ENCODE measurements at regions not wholly inside any gene's neighbourhood (a gene's known extent, or its start where the extent isn't known, plus 50 kb on each side); places are given as distances from the start of the nearest gene placed in this dataset.

DNA sequence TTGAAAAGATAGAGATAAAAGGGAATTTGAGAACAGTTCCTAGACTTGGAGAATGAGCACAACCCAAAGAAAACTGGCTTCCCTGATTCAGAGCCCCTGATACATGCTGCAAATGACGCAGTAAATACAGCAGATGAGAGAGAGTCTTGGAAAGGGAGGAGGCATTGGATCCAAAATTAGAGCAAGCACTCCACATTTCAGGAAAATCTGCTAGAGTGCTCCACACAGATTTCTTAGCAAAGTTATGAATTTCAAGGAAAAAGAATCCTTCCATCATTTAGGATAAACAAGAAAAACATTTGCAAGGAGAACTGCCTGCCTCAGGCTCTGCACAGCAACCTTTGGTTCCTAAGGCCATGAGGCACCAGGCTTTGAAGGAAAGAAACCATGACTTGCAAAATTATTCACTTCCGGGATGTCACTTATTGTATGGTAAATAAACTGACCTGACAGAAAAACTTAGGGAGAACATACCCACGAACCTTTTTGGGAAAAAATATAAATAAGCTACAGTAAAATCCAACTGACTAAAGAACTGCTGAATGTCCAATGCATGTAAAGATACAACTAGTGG lies 89.8 kb upstream of the RTL6 start:
- TF ChIP-seq ZSCAN18 (CRISPR knock-in tag; IDR thresholded peaks at IDR 0.05) (no peak), CTCF (IDR thresholded peaks at IDR 0.05) (no peak), OVOL2 (CRISPR knock-in tag; IDR thresholded peaks at IDR 0.05; ENCODE audit: borderline replicate concordance) (no peak), ATF1 (CRISPR knock-in tag; IDR thresholded peaks at IDR 0.05) (no peak), ARID4B (CRISPR knock-in tag; IDR thresholded peaks at IDR 0.05; ENCODE audit: borderline replicate concordance) (no peak), TEAD1 (CRISPR knock-in tag; IDR thresholded peaks at IDR 0.05) (no peak), PREB (CRISPR knock-in tag; IDR thresholded peaks at IDR 0.05; ENCODE audit: borderline replicate concordance) (no peak), ELF4 (CRISPR knock-in tag; IDR thresholded peaks at IDR 0.05; ENCODE audit: low read depth) (no peak), ESRRA (CRISPR knock-in tag; IDR thresholded peaks at IDR 0.05; ENCODE audit: borderline replicate concordance) (no peak), SMAD3 (CRISPR knock-in tag; IDR thresholded peaks at IDR 0.05; ENCODE audit: borderline replicate concordance) (no peak), TP53 (CRISPR knock-in tag; IDR thresholded peaks at IDR 0.05) (no peak)
- TF ChIP-seq, protein P1, sequence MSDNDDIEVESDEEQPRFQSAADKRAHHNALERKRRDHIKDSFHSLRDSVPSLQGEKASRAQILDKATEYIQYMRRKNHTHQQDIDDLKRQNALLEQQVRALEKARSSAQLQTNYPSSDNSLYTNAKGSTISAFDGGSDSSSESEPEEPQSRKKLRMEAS (CRISPR knock-in tag; IDR thresholded peaks at IDR 0.05): no peak
- TF ChIP-seq, protein P2, sequence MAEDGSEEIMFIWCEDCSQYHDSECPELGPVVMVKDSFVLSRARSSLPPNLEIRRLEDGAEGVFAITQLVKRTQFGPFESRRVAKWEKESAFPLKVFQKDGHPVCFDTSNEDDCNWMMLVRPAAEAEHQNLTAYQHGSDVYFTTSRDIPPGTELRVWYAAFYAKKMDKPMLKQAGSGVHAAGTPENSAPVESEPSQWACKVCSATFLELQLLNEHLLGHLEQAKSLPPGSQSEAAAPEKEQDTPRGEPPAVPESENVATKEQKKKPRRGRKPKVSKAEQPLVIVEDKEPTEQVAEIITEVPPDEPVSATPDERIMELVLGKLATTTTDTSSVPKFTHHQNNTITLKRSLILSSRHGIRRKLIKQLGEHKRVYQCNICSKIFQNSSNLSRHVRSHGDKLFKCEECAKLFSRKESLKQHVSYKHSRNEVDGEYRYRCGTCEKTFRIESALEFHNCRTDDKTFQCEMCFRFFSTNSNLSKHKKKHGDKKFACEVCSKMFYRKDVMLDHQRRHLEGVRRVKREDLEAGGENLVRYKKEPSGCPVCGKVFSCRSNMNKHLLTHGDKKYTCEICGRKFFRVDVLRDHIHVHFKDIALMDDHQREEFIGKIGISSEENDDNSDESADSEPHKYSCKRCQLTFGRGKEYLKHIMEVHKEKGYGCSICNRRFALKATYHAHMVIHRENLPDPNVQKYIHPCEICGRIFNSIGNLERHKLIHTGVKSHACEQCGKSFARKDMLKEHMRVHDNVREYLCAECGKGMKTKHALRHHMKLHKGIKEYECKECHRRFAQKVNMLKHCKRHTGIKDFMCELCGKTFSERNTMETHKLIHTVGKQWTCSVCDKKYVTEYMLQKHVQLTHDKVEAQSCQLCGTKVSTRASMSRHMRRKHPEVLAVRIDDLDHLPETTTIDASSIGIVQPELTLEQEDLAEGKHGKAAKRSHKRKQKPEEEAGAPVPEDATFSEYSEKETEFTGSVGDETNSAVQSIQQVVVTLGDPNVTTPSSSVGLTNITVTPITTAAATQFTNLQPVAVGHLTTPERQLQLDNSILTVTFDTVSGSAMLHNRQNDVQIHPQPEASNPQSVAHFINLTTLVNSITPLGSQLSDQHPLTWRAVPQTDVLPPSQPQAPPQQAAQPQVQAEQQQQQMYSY (CRISPR knock-in tag; IDR thresholded peaks at IDR 0.05): no peak
- TF ChIP-seq, protein P3, sequence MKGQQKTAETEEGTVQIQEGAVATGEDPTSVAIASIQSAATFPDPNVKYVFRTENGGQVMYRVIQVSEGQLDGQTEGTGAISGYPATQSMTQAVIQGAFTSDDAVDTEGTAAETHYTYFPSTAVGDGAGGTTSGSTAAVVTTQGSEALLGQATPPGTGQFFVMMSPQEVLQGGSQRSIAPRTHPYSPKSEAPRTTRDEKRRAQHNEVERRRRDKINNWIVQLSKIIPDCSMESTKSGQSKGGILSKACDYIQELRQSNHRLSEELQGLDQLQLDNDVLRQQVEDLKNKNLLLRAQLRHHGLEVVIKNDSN (CRISPR knock-in tag; IDR thresholded peaks at IDR 0.05): no peak

Data from WTC11 (cell line).